ENCODE measurements at regions not wholly inside any gene's neighbourhood (a gene's known extent, or its start where the extent isn't known, plus 50 kb on each side); places are given as distances from the start of the nearest gene placed in this dataset.

- TF ChIP-seq, protein P1, sequence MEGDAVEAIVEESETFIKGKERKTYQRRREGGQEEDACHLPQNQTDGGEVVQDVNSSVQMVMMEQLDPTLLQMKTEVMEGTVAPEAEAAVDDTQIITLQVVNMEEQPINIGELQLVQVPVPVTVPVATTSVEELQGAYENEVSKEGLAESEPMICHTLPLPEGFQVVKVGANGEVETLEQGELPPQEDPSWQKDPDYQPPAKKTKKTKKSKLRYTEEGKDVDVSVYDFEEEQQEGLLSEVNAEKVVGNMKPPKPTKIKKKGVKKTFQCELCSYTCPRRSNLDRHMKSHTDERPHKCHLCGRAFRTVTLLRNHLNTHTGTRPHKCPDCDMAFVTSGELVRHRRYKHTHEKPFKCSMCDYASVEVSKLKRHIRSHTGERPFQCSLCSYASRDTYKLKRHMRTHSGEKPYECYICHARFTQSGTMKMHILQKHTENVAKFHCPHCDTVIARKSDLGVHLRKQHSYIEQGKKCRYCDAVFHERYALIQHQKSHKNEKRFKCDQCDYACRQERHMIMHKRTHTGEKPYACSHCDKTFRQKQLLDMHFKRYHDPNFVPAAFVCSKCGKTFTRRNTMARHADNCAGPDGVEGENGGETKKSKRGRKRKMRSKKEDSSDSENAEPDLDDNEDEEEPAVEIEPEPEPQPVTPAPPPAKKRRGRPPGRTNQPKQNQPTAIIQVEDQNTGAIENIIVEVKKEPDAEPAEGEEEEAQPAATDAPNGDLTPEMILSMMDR (conservative IDR thresholded peaks at IDR 0.05; ENCODE audit: low read depth, low read length) = no peak
- TF ChIP-seq EZH2phosphoT487 (IDR thresholded peaks at IDR 0.05; ENCODE audit: borderline replicate concordance, low read length) = no peak
Measured at GRCh38 chr2:145635706-145636427, 1115.9 kb upstream of the ZEB2 start.

Measured in PC-3 (cell line).